K562 (cell line): ENCODE measurements at regions not wholly inside any gene's neighbourhood (a gene's known extent, or its start where the extent isn't known, plus 50 kb on each side); places are given as distances from the start of the nearest gene placed in this dataset.

Experiments
- BHLHE40 ChIP-seq: IDR thresholded peaks from 2 replicates; pipeline ENCODE4 v1.6.1; 2011; ENCODE audit warnings: low read length, improper control_type of control experiment
- E2F1 ChIP-seq: sonication (generic); formaldehyde crosslinking; IDR thresholded peaks from 2 replicates; pipeline ENCODE4 v1.8.1; 2023; ENCODE audit warnings: mild to moderate bottlenecking, missing genetic modification reagents, moderate library complexity
- ELF4 ChIP-seq: fragments of 450-650 bp; formaldehyde crosslinking; IDR thresholded peaks from 2 replicates; pipeline ENCODE4 v1.4.0; 2022; ENCODE audit warnings: missing genetic modification characterization
- FOS ChIP-seq: IDR thresholded peaks from 3 replicates; pipeline ENCODE4 v1.6.1; 2011; ENCODE audit not compliant: insufficient read length; ENCODE audit errors: extremely low read depth
- JUN ChIP-seq, 2 experiments: sonication (generic) in 1 of 2; formaldehyde crosslinking in 1 of 2; IDR thresholded peaks; 2 replicates each; pipeline versions ENCODE4 v1.6.1 to v1.8.0; 2012 to 2022; ENCODE audit warnings: borderline replicate concordance in 2 of 2, mild to moderate bottlenecking in 2 of 2, improper control_type of control experiment in 1 of 2, low read depth in 1 of 2, low read length in 1 of 2, missing genetic modification reagents in 1 of 2
- POLR2A ChIP-seq: fragments of 450-650 bp; conservative IDR thresholded peaks from 2 replicates; pipeline ENCODE4 v1.6.1; 2016
- POLR2AphosphoS5 ChIP-seq: IDR thresholded peaks from 2 replicates; pipeline ENCODE4 v1.6.1; 2011; ENCODE audit warnings: mild to moderate bottlenecking, low read depth, low read length, moderate library complexity; ENCODE audit not compliant: control insufficient read depth, insufficient read depth
- SRF ChIP-seq, 2 experiments: fragments of 250-450, 450-650 bp in 1 of 2; sonication (Bioruptor Pico) in 1 of 2; sonication (generic) in 1 of 2; formaldehyde crosslinking; IDR thresholded peaks; 2 replicates each; pipeline versions ENCODE4 v1.5.0 to v1.5.1; 2020 to 2022; ENCODE audit warnings: mild to moderate bottlenecking in 1 of 2, missing genetic modification reagents in 1 of 2
- ZNF592 ChIP-seq: fragments of 450-650 bp; IDR thresholded peaks from 2 replicates; pipeline ENCODE4 v1.6.1; 2017; ENCODE audit warnings: antibody characterized with exemption, mild to moderate bottlenecking
- ZNF695 ChIP-seq: fragments of 450-650 bp; formaldehyde crosslinking; IDR thresholded peaks from 2 replicates; pipeline ENCODE4 v1.4.0; 2020; ENCODE audit warnings: mild to moderate bottlenecking, moderate library complexity
- TF ChIP-seq, protein P1 (sequence below), 3 experiments: IDR thresholded peaks in 2 of 3; conservative IDR thresholded peaks in 1 of 3; 2 replicates each; pipeline ENCODE4 v1.5.1; 2011 to 2012; ENCODE audit warnings: low read length in 3 of 3, mild to moderate bottlenecking in 3 of 3, control low read depth in 2 of 3, improper control_type of control experiment in 1 of 3, inconsistent platforms in 1 of 3, low read depth in 1 of 3, mixed read lengths in 1 of 3, moderate library complexity in 1 of 3; ENCODE audit not compliant: insufficient read depth in 2 of 3
- TF ChIP-seq, protein P2 (sequence below): fragments of 250-450 bp; sonication (Bioruptor Pico); IDR thresholded peaks from 2 replicates; pipeline ENCODE4 v1.8.0; 2022; ENCODE audit warnings: inconsistent platforms
- TF ChIP-seq, protein P3 (sequence below): IDR thresholded peaks from 2 replicates; pipeline ENCODE4 v1.6.1; 2011; ENCODE audit not compliant: insufficient read length; ENCODE audit errors: extremely low read depth
- TF ChIP-seq, protein P4 (sequence below), 2 experiments: fragments of 450-650 bp in 1 of 2; sonication (generic) in 1 of 2; formaldehyde crosslinking in 1 of 2; IDR thresholded peaks; 2 replicates each; pipeline versions ENCODE4 v1.7.1 to v1.9.0; 2016 to 2022; ENCODE audit warnings: inconsistent platforms in 1 of 2, mild to moderate bottlenecking in 1 of 2, missing genetic modification reagents in 1 of 2

GRCh38 chr5:125316915-125317535, 570.6 kb upstream of the ZNF608 start:
- TF ChIP-seq SRF (CRISPR knock-in tag; IDR thresholded peaks at IDR 0.05) (no peak), ZNF695 (no peak), FOS (no peak), POLR2A (no peak), ELF4 (CRISPR knock-in tag) (no peak), E2F1 (CRISPR knock-in tag) (no peak), POLR2AphosphoS5 (no peak), ZNF592 (no peak), BHLHE40 (no peak), JUN (IDR thresholded peaks at IDR 0.05; ENCODE audit: borderline replicate concordance, low read depth, low read length) (no peak), JUN (CRISPR knock-in tag; IDR thresholded peaks at IDR 0.05; ENCODE audit: borderline replicate concordance) (no peak)
- TF ChIP-seq, protein P1, sequence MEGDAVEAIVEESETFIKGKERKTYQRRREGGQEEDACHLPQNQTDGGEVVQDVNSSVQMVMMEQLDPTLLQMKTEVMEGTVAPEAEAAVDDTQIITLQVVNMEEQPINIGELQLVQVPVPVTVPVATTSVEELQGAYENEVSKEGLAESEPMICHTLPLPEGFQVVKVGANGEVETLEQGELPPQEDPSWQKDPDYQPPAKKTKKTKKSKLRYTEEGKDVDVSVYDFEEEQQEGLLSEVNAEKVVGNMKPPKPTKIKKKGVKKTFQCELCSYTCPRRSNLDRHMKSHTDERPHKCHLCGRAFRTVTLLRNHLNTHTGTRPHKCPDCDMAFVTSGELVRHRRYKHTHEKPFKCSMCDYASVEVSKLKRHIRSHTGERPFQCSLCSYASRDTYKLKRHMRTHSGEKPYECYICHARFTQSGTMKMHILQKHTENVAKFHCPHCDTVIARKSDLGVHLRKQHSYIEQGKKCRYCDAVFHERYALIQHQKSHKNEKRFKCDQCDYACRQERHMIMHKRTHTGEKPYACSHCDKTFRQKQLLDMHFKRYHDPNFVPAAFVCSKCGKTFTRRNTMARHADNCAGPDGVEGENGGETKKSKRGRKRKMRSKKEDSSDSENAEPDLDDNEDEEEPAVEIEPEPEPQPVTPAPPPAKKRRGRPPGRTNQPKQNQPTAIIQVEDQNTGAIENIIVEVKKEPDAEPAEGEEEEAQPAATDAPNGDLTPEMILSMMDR (IDR thresholded peaks at IDR 0.05 in 2 of 3, conservative IDR thresholded peaks at IDR 0.05 in 1 of 3; ENCODE audit: insufficient read depth in 2 of 3, low read depth in 1 of 3, low read length in 3 of 3), result no peak
- TF ChIP-seq, protein P2, sequence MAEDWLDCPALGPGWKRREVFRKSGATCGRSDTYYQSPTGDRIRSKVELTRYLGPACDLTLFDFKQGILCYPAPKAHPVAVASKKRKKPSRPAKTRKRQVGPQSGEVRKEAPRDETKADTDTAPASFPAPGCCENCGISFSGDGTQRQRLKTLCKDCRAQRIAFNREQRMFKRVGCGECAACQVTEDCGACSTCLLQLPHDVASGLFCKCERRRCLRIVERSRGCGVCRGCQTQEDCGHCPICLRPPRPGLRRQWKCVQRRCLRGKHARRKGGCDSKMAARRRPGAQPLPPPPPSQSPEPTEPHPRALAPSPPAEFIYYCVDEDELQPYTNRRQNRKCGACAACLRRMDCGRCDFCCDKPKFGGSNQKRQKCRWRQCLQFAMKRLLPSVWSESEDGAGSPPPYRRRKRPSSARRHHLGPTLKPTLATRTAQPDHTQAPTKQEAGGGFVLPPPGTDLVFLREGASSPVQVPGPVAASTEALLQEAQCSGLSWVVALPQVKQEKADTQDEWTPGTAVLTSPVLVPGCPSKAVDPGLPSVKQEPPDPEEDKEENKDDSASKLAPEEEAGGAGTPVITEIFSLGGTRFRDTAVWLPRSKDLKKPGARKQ (CRISPR knock-in tag), result no peak
- TF ChIP-seq, protein P3, sequence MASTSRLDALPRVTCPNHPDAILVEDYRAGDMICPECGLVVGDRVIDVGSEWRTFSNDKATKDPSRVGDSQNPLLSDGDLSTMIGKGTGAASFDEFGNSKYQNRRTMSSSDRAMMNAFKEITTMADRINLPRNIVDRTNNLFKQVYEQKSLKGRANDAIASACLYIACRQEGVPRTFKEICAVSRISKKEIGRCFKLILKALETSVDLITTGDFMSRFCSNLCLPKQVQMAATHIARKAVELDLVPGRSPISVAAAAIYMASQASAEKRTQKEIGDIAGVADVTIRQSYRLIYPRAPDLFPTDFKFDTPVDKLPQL, result no peak
- TF ChIP-seq, protein P4, sequence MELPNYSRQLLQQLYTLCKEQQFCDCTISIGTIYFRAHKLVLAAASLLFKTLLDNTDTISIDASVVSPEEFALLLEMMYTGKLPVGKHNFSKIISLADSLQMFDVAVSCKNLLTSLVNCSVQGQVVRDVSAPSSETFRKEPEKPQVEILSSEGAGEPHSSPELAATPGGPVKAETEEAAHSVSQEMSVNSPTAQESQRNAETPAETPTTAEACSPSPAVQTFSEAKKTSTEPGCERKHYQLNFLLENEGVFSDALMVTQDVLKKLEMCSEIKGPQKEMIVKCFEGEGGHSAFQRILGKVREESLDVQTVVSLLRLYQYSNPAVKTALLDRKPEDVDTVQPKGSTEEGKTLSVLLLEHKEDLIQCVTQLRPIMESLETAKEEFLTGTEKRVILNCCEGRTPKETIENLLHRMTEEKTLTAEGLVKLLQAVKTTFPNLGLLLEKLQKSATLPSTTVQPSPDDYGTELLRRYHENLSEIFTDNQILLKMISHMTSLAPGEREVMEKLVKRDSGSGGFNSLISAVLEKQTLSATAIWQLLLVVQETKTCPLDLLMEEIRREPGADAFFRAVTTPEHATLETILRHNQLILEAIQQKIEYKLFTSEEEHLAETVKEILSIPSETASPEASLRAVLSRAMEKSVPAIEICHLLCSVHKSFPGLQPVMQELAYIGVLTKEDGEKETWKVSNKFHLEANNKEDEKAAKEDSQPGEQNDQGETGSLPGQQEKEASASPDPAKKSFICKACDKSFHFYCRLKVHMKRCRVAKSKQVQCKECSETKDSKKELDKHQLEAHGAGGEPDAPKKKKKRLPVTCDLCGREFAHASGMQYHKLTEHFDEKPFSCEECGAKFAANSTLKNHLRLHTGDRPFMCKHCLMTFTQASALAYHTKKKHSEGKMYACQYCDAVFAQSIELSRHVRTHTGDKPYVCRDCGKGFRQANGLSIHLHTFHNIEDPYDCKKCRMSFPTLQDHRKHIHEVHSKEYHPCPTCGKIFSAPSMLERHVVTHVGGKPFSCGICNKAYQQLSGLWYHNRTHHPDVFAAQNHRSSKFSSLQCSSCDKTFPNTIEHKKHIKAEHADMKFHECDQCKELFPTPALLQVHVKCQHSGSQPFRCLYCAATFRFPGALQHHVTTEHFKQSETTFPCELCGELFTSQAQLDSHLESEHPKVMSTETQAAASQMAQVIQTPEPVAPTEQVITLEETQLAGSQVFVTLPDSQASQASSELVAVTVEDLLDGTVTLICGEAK (IDR thresholded peaks at IDR 0.05), result no peak
- TF ChIP-seq, protein P4 (CRISPR knock-in tag; IDR thresholded peaks at IDR 0.05), result no peak
